ENCODE measurements at regions not wholly inside any gene's neighbourhood (a gene's known extent, or its start where the extent isn't known, plus 50 kb on each side); places are given as distances from the start of the nearest gene placed in this dataset.

DNA sequence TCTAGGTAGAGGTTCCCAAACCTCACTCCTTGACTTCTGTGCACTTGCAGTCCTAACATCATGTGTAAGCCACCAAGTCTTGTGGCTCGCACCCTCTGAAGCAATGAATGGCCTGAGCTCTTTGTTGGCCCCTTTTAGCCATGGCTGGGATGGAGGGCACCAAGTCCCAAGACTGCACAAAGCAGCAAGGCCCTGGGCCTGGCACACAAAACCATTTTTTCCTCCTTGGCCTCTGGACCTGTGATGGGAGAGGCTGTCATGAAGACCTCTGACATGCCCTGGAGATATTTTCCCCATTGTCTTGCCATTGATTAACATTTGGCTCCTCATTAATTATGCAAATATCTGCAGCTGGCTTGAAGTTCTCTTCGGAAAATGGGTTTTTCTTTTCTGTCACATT, 60.3 kb upstream of the MALRD1 start:
- Histone ChIP-seq H3K27ac (ENCODE audit: low read depth in 1 of 2, low read length in 1 of 2) (no peak overlapping the region), H3K4me1 (ENCODE audit: control insufficient read depth in 5 of 5, insufficient read depth in 5 of 5, low read length in 5 of 5) (peaks cover 0 to 3% (median 0%) of the 10 kb centered on the region in 5 donors), H3K9ac (ENCODE audit: insufficient read depth in 1 of 2, low read length in 2 of 2) (no peak overlapping the region), H3K4me3 (no peak overlapping the region), H3K27me3 (ENCODE audit: control insufficient read depth in 3 of 3, insufficient read depth in 3 of 3, low read length in 2 of 3) (no peaks in the 10 kb centered on the region), H3K9me3 (ENCODE audit: control insufficient read depth in 4 of 4, insufficient read depth in 3 of 4, low read length in 3 of 4) (peaks cover 0 to 8% (median 1%) of the 10 kb centered on the region in 4 donors), H3K36me3 (ENCODE audit: control insufficient read depth in 4 of 4, insufficient read depth in 4 of 4, low read length in 4 of 4) (no peaks in the 10 kb centered on the region)
- 89 to 92% methylated on average over 2 of the region's 2 CpGs for WGBS, 2 donors
- DNase-seq, result no peak
- TF ChIP-seq, protein P1, sequence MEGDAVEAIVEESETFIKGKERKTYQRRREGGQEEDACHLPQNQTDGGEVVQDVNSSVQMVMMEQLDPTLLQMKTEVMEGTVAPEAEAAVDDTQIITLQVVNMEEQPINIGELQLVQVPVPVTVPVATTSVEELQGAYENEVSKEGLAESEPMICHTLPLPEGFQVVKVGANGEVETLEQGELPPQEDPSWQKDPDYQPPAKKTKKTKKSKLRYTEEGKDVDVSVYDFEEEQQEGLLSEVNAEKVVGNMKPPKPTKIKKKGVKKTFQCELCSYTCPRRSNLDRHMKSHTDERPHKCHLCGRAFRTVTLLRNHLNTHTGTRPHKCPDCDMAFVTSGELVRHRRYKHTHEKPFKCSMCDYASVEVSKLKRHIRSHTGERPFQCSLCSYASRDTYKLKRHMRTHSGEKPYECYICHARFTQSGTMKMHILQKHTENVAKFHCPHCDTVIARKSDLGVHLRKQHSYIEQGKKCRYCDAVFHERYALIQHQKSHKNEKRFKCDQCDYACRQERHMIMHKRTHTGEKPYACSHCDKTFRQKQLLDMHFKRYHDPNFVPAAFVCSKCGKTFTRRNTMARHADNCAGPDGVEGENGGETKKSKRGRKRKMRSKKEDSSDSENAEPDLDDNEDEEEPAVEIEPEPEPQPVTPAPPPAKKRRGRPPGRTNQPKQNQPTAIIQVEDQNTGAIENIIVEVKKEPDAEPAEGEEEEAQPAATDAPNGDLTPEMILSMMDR (IDR thresholded peaks at IDR 0.05; ENCODE audit: control extremely low read depth, extremely low read depth), result no peak
- ATAC-seq (ENCODE audit: insufficient read depth, low FRiP score), result no peak

Measured in lung (tissue), 11 donors.